ENCODE measurements at regions not wholly inside any gene's neighbourhood (a gene's known extent, or its start where the extent isn't known, plus 50 kb on each side); places are given as distances from the start of the nearest gene placed in this dataset.

DNA sequence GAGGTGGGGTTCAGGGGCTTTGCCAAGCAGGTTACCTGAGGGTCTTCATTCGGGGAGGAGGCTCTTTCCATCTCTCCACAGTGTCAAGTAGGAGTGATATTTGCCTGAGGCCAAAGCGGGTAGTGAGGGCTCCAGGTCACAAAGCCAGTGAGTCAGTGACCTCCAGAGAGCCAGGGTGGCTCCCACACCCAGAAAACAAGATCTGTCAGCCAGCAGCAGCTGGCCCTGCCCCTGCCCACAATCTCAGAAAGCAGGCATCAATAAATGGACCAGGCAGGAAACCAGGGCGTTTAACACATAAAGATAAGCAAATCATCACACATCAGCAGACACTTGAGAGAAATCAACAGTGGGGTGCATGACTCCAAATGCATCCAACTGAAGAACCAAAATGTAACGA, 250.8 kb downstream of the CDH26 start:
- TF ChIP-seq, protein P1, sequence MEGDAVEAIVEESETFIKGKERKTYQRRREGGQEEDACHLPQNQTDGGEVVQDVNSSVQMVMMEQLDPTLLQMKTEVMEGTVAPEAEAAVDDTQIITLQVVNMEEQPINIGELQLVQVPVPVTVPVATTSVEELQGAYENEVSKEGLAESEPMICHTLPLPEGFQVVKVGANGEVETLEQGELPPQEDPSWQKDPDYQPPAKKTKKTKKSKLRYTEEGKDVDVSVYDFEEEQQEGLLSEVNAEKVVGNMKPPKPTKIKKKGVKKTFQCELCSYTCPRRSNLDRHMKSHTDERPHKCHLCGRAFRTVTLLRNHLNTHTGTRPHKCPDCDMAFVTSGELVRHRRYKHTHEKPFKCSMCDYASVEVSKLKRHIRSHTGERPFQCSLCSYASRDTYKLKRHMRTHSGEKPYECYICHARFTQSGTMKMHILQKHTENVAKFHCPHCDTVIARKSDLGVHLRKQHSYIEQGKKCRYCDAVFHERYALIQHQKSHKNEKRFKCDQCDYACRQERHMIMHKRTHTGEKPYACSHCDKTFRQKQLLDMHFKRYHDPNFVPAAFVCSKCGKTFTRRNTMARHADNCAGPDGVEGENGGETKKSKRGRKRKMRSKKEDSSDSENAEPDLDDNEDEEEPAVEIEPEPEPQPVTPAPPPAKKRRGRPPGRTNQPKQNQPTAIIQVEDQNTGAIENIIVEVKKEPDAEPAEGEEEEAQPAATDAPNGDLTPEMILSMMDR (IDR thresholded peaks at IDR 0.05; ENCODE audit: insufficient read depth, low read length) = no peak
- TF ChIP-seq, protein P2, sequence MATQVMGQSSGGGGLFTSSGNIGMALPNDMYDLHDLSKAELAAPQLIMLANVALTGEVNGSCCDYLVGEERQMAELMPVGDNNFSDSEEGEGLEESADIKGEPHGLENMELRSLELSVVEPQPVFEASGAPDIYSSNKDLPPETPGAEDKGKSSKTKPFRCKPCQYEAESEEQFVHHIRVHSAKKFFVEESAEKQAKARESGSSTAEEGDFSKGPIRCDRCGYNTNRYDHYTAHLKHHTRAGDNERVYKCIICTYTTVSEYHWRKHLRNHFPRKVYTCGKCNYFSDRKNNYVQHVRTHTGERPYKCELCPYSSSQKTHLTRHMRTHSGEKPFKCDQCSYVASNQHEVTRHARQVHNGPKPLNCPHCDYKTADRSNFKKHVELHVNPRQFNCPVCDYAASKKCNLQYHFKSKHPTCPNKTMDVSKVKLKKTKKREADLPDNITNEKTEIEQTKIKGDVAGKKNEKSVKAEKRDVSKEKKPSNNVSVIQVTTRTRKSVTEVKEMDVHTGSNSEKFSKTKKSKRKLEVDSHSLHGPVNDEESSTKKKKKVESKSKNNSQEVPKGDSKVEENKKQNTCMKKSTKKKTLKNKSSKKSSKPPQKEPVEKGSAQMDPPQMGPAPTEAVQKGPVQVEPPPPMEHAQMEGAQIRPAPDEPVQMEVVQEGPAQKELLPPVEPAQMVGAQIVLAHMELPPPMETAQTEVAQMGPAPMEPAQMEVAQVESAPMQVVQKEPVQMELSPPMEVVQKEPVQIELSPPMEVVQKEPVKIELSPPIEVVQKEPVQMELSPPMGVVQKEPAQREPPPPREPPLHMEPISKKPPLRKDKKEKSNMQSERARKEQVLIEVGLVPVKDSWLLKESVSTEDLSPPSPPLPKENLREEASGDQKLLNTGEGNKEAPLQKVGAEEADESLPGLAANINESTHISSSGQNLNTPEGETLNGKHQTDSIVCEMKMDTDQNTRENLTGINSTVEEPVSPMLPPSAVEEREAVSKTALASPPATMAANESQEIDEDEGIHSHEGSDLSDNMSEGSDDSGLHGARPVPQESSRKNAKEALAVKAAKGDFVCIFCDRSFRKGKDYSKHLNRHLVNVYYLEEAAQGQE (IDR thresholded peaks at IDR 0.05; ENCODE audit: insufficient replicate concordance, low read depth) = no peak

All from HL-60 (cell line).